Neuronal stem cell (in vitro differentiated cells): ENCODE measurements at regions not wholly inside any gene's neighbourhood (a gene's known extent, or its start where the extent isn't known, plus 50 kb on each side); places are given as distances from the start of the nearest gene placed in this dataset.
A peak's percentile ranks its signal among the peaks of the same experiment; 100 is the strongest.

Source experiments
- DNase-seq: peaks from one replicate; pipeline ENCODE4 v3.0.0-alpha.2; 2013; ENCODE audit warnings: low spot score
- H2AFZ ChIP-seq: one replicate; pipeline ENCODE4 v1.6.1; 2013; ENCODE audit warnings: mild to moderate bottlenecking, low read length, inconsistent platforms
- H2AK5ac ChIP-seq: 2 replicates; pipeline ENCODE4 v1.6.1; 2013; ENCODE audit warnings: low read depth, mild to moderate bottlenecking, inconsistent platforms, low read length, moderate library complexity, mixed read lengths
- H2BK120ac ChIP-seq: 2 replicates; pipeline ENCODE4 v1.6.1; 2013; ENCODE audit warnings: low read depth, mild to moderate bottlenecking, inconsistent platforms, low read length, moderate library complexity, mixed read lengths
- H2BK12ac ChIP-seq: one replicate; pipeline ENCODE4 v1.6.1; 2013; ENCODE audit warnings: low read length, inconsistent platforms
- H2BK15ac ChIP-seq: 2 replicates; pipeline ENCODE4 v1.6.1; 2013; ENCODE audit warnings: mild to moderate bottlenecking, low read length, inconsistent platforms, mixed read lengths
- H2BK5ac ChIP-seq: one replicate; pipeline ENCODE4 v1.6.1; 2013; ENCODE audit warnings: inconsistent platforms, mild to moderate bottlenecking, low read length, moderate library complexity
- H3K14ac ChIP-seq: one replicate; pipeline ENCODE4 v1.6.1; 2013; ENCODE audit warnings: low read length, inconsistent platforms
- H3K18ac ChIP-seq: 2 replicates; pipeline ENCODE4 v1.6.1; 2013; ENCODE audit warnings: low read length, inconsistent platforms
- H3K23ac ChIP-seq: 2 replicates; pipeline ENCODE4 v1.6.1; 2013; ENCODE audit warnings: low read depth, mild to moderate bottlenecking, mixed read lengths, low read length, inconsistent platforms; ENCODE audit not compliant: poor library complexity
- H3K27ac ChIP-seq: replicated peaks from 3 replicates; pipeline ENCODE4 v1.5.1; 2013; ENCODE audit warnings: low read length, inconsistent platforms
- H3K27me3 ChIP-seq, 3 experiments: 2 replicates each; pipeline ENCODE4 v1.6.1; 2013; ENCODE audit warnings: low read length in 3 of 3, mild to moderate bottlenecking in 2 of 3, inconsistent platforms in 1 of 3, low read depth in 1 of 3, mixed read lengths in 1 of 3, moderate library complexity in 1 of 3; ENCODE audit not compliant: control insufficient read depth in 3 of 3, insufficient read depth in 3 of 3
- H3K36me3 ChIP-seq, 2 donors: replicated peaks in 1 of 2; 2 replicates each; pipeline ENCODE4 v1.6.1; 2013; ENCODE audit warnings: low read length in 2 of 2; ENCODE audit not compliant: control insufficient read depth in 2 of 2, insufficient read depth in 2 of 2
- H3K4ac ChIP-seq: 2 replicates; pipeline ENCODE4 v1.6.1; 2013; ENCODE audit warnings: inconsistent platforms, mild to moderate bottlenecking, low read length, moderate library complexity
- H3K4me1 ChIP-seq, 2 donors: 1 replicate in 1 of 2; 2 replicates in 1 of 2; pipeline ENCODE4 v1.6.1; 2013; ENCODE audit warnings: low read length in 2 of 2, low read depth in 1 of 2; ENCODE audit not compliant: control insufficient read depth in 2 of 2, insufficient read depth in 1 of 2
- H3K4me2 ChIP-seq: one replicate; pipeline ENCODE4 v1.6.1; 2013; ENCODE audit warnings: mild to moderate bottlenecking, low read length, inconsistent platforms; ENCODE audit not compliant: insufficient read depth, poor library complexity, severe bottlenecking
- H3K4me3 ChIP-seq, 2 donors: 2 replicates each; pipeline ENCODE4 v1.5.1; 2013; ENCODE audit warnings: low read length in 2 of 2, mild to moderate bottlenecking in 2 of 2, inconsistent platforms in 1 of 2, moderate library complexity in 1 of 2
- H3K79me1 ChIP-seq: one replicate; pipeline ENCODE4 v1.6.1; 2013; ENCODE audit warnings: low read depth, mild to moderate bottlenecking, inconsistent platforms, low read length, moderate library complexity
- H3K9ac ChIP-seq: one replicate; pipeline ENCODE4 v1.6.1; 2013; ENCODE audit warnings: mild to moderate bottlenecking, low read depth, low read length, inconsistent platforms; ENCODE audit not compliant: poor library complexity
- H3K9me3 ChIP-seq, 2 donors: replicated peaks in 1 of 2; 2 replicates each; pipeline versions ENCODE3 to v1.6.1; 2013; ENCODE audit warnings: low read length in 2 of 2, mild to moderate bottlenecking in 2 of 2, inconsistent platforms in 1 of 2, low read depth in 1 of 2, mixed read lengths in 1 of 2, moderate library complexity in 1 of 2; ENCODE audit not compliant: control insufficient read depth in 2 of 2, insufficient read depth in 1 of 2
- H4K8ac ChIP-seq: one replicate; pipeline ENCODE4 v1.6.1; 2013; ENCODE audit warnings: low read depth, mild to moderate bottlenecking, inconsistent platforms, low read length, moderate library complexity
- H4K91ac ChIP-seq: one replicate; pipeline ENCODE4 v1.6.1; 2013; ENCODE audit warnings: low read length, low read depth, mild to moderate bottlenecking, inconsistent platforms; ENCODE audit not compliant: poor library complexity
- WGBS, 2 donors: extraction: QIAGEN DNeasy Blood & Tissue Kit; methylation state at CpG; one replicate each; pipeline ENCODE4 v1.1.7; 2013; ENCODE audit warnings: missing lambda C conversion rate in 2 of 2, mixed read lengths in 1 of 2; ENCODE audit not compliant: insufficient read length in 2 of 2, insufficient replicate concordance in 1 of 2; ENCODE audit errors: extremely low coverage in 2 of 2; 5-methylcytosine and 5-hydroxymethylcytosine counted together

DNA sequence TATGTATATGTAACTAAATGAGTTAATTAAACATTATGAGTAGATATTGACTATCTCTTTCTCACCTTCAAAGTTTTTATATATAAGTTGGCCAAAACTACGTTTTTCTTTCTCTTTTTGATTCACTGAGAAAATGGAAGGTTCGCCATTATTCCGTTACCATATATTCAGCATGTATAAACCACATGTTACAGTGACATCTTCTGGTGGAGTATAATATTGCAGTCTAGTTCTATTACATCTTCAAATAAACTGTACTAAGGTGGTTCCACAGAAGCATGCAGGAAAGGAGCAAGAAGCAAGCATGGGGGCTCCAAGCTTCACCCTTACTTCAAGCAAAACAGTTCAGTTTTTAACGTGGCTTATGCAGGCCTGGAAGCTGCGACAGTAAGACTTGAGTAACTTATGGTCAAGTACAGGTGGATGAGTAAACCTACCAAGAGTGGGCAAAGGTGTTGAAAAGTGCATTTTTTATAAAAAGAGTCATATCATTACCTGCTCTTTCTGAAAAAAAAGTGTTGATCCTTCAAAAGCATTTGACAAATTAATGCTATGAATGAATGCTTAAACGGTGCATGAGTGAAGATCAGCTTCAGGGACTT is 129.8 kb upstream of the RAB6C start:
- Histone ChIP-seq H2BK15ac (no peak overlapping the region), H3K4ac (no peak overlapping the region), H3K4me2 (no peak overlapping the region), H3K27me3 (no peaks in the 10 kb centered on the region), H3K9ac (no peak overlapping the region), H3K27ac (no peak overlapping the region), H4K91ac (no peak overlapping the region), H3K4me1 (no peaks in the 10 kb centered on the region), H2AFZ (no peak overlapping the region), H2AK5ac (no peak overlapping the region), H3K23ac (no peak overlapping the region), H3K4me3 (no peak overlapping the region), H3K36me3 (no peaks in the 10 kb centered on the region), H2BK12ac (no peak overlapping the region), H2BK120ac (no peak overlapping the region), H4K8ac (no peak overlapping the region), H3K18ac (no peak overlapping the region), H3K79me1 (no peaks in the 10 kb centered on the region), H3K9me3 (no peaks in the 10 kb centered on the region), H3K14ac (no peak overlapping the region), H2BK5ac (no peak overlapping the region)
- no CpG with 5 or more reads among the region's 6 CpGs for WGBS, 2 donors
- peak; percentile 73 for DNase-seq

DNA sequence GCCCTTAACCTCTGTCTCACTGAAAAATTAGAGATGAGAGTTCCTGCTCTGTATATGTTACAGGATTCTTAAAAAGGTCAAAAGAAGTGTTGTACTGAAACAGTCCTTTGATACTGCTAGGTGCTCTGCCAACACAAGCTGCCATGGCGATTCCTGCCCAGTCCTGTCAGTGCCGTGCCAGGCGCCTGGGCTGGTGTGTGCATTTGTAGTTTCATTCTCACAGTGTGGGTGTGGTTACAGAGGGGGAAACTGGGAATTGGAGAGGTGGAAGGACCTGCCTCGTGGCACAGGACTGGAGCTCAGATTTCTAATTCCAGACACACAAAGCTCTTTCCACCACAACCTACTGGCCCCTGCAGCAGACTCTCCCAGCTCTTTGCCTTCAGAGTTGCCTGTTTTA is 122.3 kb upstream of the RAB6C start:
- Histone ChIP-seq H3K4me3 (no peak overlapping the region), H2BK12ac (no peak overlapping the region), H2AK5ac (no peak overlapping the region), H4K91ac (no peak overlapping the region), H3K18ac (peak overlapping the region; percentile 71), H3K4me1 (no peaks in the 10 kb centered on the region), H3K27me3 (no peaks in the 10 kb centered on the region), H2BK120ac (no peak overlapping the region), H3K23ac (no peak overlapping the region), H3K9me3 (no peaks in the 10 kb centered on the region), H3K9ac (no peak overlapping the region), H3K4me2 (no peak overlapping the region), H3K14ac (no peak overlapping the region), H2AFZ (no peak overlapping the region), H3K4ac (no peak overlapping the region), H3K27ac (no peak overlapping the region), H2BK5ac (no peak overlapping the region), H4K8ac (no peak overlapping the region), H3K79me1 (no peaks in the 10 kb centered on the region), H2BK15ac (no peak overlapping the region), H3K36me3 (no peaks in the 10 kb centered on the region)
- DNase-seq, result no peak
- no CpG with 5 or more reads among the region's 4 CpGs for WGBS, 2 donors

DNA sequence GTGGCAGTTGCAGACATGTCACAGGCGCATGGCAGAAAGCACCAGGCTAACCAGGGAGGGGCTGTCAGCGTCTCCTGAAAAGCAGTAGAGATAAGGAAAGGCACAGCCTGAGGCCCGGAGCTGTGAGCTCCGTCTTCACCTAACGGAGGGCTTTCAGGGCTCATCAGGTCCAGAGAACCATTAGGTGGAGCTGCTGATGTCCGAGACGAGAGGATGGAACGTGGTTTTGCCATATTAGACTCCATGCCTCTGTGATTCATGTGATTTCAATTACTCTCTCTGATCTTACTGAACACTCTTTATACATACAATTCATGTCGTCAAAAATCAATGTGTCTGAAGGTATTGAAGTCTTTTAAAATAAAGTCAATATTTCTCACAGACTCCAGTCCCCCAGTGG is 120.3 kb upstream of the RAB6C start:
- Histone ChIP-seq H3K27me3 (no peaks in the 10 kb centered on the region), H2BK12ac (no peak overlapping the region), H2AFZ (no peak overlapping the region), H2BK120ac (no peak overlapping the region), H3K14ac (peak overlapping the region; percentile 27), H3K4me1 (peaks cover 0 to 2% of the 10 kb centered on the region in 2 donors), H3K23ac (no peak overlapping the region), H3K79me1 (no peaks in the 10 kb centered on the region), H3K36me3 (no peaks in the 10 kb centered on the region), H3K18ac (no peak overlapping the region), H3K4me3 (no peak overlapping the region), H3K9ac (no peak overlapping the region), H4K91ac (no peak overlapping the region), H3K9me3 (no peaks in the 10 kb centered on the region), H3K27ac (no peak overlapping the region), H3K4ac (no peak overlapping the region), H2BK15ac (peak overlapping the region; percentile 19), H4K8ac (no peak overlapping the region), H2AK5ac (no peak overlapping the region), H3K4me2 (no peak overlapping the region), H2BK5ac (no peak overlapping the region)
- no CpG with 5 or more reads among the region's 9 CpGs for WGBS, 2 donors
- no peak for DNase-seq

DNA sequence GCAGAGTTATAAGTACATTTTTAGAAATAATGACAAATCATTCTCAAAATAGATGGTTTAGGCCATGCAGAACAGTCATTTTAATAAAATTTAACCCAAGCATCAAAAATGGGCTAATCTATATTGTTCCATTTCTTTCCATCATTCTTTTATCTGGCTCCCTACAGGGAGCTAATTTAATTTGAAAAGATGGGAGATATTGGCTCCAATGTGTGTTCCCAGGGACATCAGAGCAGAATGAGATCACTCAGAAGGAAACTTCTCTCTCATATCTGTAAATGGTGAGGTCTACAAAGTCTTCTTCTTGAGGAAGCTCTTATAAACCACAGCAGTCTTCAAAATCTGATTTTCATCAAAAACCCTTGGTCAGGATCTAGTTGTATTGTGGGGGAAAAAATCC is 119.4 kb upstream of the RAB6C start:
- peaks cover 0 to 2% of the 10 kb centered on the region in 2 donors for H3K4me1 ChIP-seq
- H2AK5ac ChIP-seq, result no peak overlapping the region
- no peak overlapping the region for H4K8ac ChIP-seq
- no peak overlapping the region for H3K18ac ChIP-seq
- no peak for DNase-seq
- H3K4me2 ChIP-seq, result no peak overlapping the region
- no peak overlapping the region for H3K4ac ChIP-seq
- no peak overlapping the region for H3K14ac ChIP-seq
- no peak overlapping the region for H2BK120ac ChIP-seq
- H2BK12ac ChIP-seq, result no peak overlapping the region
- no peak overlapping the region for H3K4me3 ChIP-seq
- no peaks in the 10 kb centered on the region for H3K36me3 ChIP-seq
- no peaks in the 10 kb centered on the region for H3K79me1 ChIP-seq
- H2BK15ac ChIP-seq, result no peak overlapping the region
- H3K23ac ChIP-seq, result no peak overlapping the region
- H4K91ac ChIP-seq, result no peak overlapping the region
- H3K27ac ChIP-seq, result no peak overlapping the region
- H3K9me3 ChIP-seq, result no peaks in the 10 kb centered on the region
- no peaks in the 10 kb centered on the region for H3K27me3 ChIP-seq
- no peak overlapping the region for H2BK5ac ChIP-seq
- no peak overlapping the region for H3K9ac ChIP-seq
- H2AFZ ChIP-seq, result no peak overlapping the region
